Naive B cell (primary cell): ENCODE measurements at regions not wholly inside any gene's neighbourhood (a gene's known extent, or its start where the extent isn't known, plus 50 kb on each side); places are given as distances from the start of the nearest gene placed in this dataset.

Experiments used
- ATAC-seq, 2 donors: fragments of 150-1000 bp; cut with Tn5 transposase; 2 replicates each; pipeline ENCODE4 v1.10.0; 2021; ENCODE audit warnings: low read depth in 2 of 2, mild to moderate bottlenecking in 2 of 2, moderate library complexity in 2 of 2
- DNase-seq: peaks from one replicate; pipeline ENCODE4 v3.0.0; 2022
- H3K27ac Mint-ChIP-seq, 6 donors: one replicate each; pipeline ENCODE4 v1.8.0; 2020 to 2022; ENCODE audit warnings: mild to moderate bottlenecking in 6 of 6, mixed read lengths in 6 of 6, moderate library complexity in 5 of 6, inconsistent platforms in 2 of 6
- H3K27me3 Mint-ChIP-seq, 3 donors: one replicate each; pipeline ENCODE4 v1.8.0; 2021 to 2022; ENCODE audit warnings: mixed read lengths in 3 of 3, mild to moderate bottlenecking in 1 of 3
- H3K36me3 Mint-ChIP-seq, 2 donors: one replicate each; pipeline ENCODE4 v1.8.0; 2020 to 2022; ENCODE audit warnings: mixed read lengths in 2 of 2, inconsistent platforms in 1 of 2, mild to moderate bottlenecking in 1 of 2
- H3K4me1 Mint-ChIP-seq, 3 donors: one replicate each; pipeline ENCODE4 v1.8.0; 2020 to 2022; ENCODE audit warnings: mixed read lengths in 3 of 3, inconsistent platforms in 1 of 3, mild to moderate bottlenecking in 1 of 3, moderate library complexity in 1 of 3
- H3K4me3 Mint-ChIP-seq, 8 donors: one replicate each; pipeline ENCODE4 v1.8.0; 2020 to 2022; ENCODE audit warnings: mild to moderate bottlenecking in 8 of 8, mixed read lengths in 8 of 8, moderate library complexity in 8 of 8, inconsistent platforms in 2 of 8
- H3K9me3 Mint-ChIP-seq, 7 donors: one replicate each; pipeline ENCODE4 v1.8.0; 2020 to 2022; ENCODE audit warnings: mixed read lengths in 7 of 7, mild to moderate bottlenecking in 5 of 7, inconsistent platforms in 2 of 7, moderate library complexity in 1 of 7

DNA sequence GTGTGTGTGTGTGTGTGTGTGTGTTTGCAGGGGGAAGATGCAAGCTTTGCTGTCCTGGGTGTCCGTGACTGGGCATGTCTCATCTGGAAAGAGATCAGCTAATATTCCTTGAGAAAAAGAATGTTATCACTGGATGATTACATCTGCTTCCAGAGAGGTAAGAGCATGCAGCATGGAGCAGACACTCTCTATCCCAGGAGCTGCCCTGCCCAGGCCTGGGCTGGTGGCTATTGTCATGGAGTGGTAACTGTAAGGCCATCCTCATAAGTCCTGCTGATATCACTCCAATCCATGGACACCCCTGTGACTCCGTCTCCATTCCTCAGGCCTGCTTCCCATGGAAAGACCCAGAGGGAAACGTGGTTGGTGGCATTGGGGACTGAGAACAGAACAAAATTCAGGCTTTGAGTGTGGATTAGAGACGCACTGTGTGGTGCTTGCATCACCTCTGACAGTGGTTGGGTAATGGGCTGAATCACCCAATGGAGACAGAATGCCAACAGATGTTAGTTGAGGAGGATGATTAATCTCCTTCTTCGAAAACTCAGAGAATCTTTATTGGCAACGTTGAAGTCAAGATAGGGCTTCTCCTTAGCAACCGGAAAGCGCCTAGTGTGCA is 52.0 kb upstream of the KCNIP1 start:
- Mint-ChIP-seq H3K27me3 (peaks cover 0 to 8% (median under 1%) of the 10 kb centered on the region in 3 donors), H3K4me3 (no peak overlapping the region), H3K4me1 (no peaks in the 10 kb centered on the region), H3K9me3 (peaks cover 0 to 11% (median 5%) of the 10 kb centered on the region in 7 donors), H3K27ac (no peak overlapping the region), H3K36me3 (no peaks in the 10 kb centered on the region)
- ATAC-seq (no peak), DNase-seq (no peak)

DNA sequence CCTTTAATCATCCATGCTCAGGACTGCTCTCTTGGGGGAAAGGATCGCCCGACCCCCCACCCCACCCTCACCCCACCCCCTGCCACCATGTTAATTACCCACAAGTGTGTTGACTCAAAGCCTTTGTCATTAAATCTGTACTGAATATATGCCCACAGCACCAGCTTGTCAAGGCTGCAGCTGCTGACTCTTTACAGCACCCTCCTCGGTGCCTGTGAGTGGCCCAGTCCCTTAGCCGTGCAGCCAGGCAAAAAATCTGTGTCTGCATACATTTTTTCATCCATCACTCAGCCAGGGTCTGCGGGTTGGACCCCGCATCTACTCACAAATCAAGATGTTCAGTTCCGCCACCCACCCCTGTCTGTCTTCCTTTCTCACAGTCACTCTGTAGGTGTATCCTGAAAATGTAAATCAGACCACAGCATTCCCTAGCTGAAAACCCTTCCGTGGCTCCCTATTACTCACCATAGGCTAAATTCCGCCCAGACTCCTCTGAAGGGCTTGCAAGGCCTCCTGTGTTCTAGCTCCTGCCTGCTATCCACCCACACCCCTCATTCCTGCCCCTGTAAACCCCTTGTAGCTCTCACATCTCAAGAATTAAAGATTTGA is 53.7 kb upstream of the KCNIP1 start:
- DNase-seq: no peak
- Mint-ChIP-seq H3K9me3 (peaks cover 0 to 14% (median 7%) of the 10 kb centered on the region in 7 donors), H3K4me3 (no peak overlapping the region), H3K27me3 (peaks cover 0 to 8% (median 5%) of the 10 kb centered on the region in 3 donors), H3K27ac (no peak overlapping the region), H3K36me3 (no peaks in the 10 kb centered on the region), H3K4me1 (no peaks in the 10 kb centered on the region)
- no peak for ATAC-seq

DNA sequence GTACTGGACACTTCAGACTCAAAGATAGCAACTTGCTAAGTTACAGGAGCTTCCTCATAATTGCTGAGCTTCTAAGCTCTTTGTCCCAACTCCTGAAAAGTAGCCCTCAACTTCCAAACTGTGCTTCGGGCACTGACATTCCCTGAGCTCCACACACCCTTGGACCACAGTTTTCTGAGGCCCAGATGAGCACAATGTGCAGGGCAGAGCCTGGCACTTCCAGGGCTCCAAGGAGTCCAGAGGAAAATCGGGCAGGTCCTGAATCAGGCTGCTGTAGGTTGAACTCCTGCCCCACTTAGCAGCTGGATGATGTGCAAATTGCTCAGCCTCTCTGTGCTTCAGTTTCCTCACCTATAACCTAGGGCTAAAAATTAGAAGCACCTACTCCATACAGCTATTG is 54.6 kb upstream of the KCNIP1 start:
- Mint-ChIP-seq H3K27ac (no peak overlapping the region), H3K36me3 (no peaks in the 10 kb centered on the region)

DNA sequence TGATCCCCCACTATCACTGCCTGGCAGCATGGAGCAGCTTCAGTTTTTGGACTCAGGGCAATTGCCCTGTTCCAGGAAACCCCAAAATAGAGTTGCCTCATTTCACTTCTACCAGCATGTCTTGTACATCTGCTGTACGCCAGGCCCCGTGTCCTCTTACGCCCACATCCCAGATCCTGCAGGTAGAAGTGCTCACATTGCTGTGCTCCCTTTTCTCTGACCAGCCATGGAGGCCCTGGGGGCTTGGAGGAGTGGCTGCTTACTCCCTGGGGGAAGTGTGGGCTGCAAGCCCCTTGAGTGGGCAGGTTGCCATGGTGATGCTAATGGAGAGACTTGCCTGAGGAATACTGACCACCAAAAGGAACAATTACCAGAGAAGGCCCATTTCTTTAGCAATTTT is 55.6 kb upstream of the KCNIP1 start:
- H3K27me3 Mint-ChIP-seq: peaks cover 0 to 8% (median 5%) of the 10 kb centered on the region in 3 donors
- H3K27ac Mint-ChIP-seq: no peak overlapping the region
- H3K36me3 Mint-ChIP-seq: no peaks in the 10 kb centered on the region
- ATAC-seq: no peak
- H3K4me1 Mint-ChIP-seq: no peaks in the 10 kb centered on the region
- H3K9me3 Mint-ChIP-seq: peaks cover 0 to 14% (median 7%) of the 10 kb centered on the region in 7 donors
- no peak for DNase-seq
- H3K4me3 Mint-ChIP-seq: no peak overlapping the region

More for the DNA sequence above, 54.6 kb upstream of the KCNIP1 start:
- ATAC-seq (no peak), DNase-seq (no peak)
- Mint-ChIP-seq H3K27me3 (peaks cover 0 to 8% (median 5%) of the 10 kb centered on the region in 3 donors), H3K9me3 (peaks cover 0 to 14% (median 7%) of the 10 kb centered on the region in 7 donors), H3K4me3 (no peak overlapping the region), H3K4me1 (no peaks in the 10 kb centered on the region)

DNA sequence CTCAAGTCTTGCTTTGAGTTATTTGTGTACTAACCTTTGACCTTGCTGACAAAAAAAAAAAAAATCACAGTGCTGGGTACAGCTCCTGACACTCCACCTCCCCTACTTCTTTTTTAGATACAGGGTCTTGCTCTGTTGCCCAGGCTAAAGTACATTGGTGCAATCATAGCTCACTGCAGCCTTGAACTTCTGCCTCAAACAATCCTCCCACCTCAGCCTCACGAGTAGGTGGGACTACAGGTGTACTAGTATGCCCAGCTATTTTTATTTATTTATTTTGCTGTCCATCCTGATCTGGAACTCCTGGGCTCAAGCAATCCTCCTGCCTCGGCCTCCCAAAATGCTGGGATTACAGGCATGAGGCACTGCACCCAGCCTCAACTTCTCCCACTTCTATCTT is 57.2 kb upstream of the KCNMB1 start:
- Mint-ChIP-seq H3K4me3 (no peak overlapping the region), H3K36me3 (no peaks in the 10 kb centered on the region), H3K27ac (no peak overlapping the region), H3K9me3 (peaks cover 0 to 14% (median 7%) of the 10 kb centered on the region in 7 donors), H3K4me1 (no peaks in the 10 kb centered on the region), H3K27me3 (peaks cover 0 to 5% (median 0%) of the 10 kb centered on the region in 3 donors)
- DNase-seq (no peak), ATAC-seq (no peak)

DNA sequence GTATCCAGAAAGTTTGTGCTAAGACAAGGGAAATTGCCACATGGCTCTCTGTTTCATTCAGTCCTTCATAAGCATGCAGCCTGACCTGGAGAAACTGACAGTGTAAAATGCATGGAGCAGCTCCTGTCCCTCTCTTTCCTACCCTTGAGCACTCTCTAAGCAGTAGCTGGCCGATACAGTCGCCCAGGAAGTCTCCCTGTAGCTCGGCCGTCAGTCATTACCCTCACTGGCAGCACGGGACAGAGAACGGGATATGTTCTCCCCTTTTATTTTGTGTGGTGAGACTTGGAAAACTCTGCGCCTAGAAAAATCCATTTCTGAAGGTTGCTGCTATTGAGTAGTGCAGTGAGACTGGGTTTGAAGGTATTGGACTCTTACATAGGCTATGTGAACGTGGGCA is 56.8 kb upstream of the KCNMB1 start:
- peaks cover 0 to 14% (median 7%) of the 10 kb centered on the region in 7 donors for H3K9me3 Mint-ChIP-seq
- ATAC-seq (no peak), DNase-seq (no peak)
- H3K36me3 Mint-ChIP-seq: no peaks in the 10 kb centered on the region
- H3K4me3 Mint-ChIP-seq: no peak overlapping the region
- H3K27me3 Mint-ChIP-seq: peaks cover 0 to 5% (median 0%) of the 10 kb centered on the region in 3 donors
- H3K4me1 Mint-ChIP-seq: no peaks in the 10 kb centered on the region
- peak overlapping the region in 2 of 6 donors; percentile 24 to 30 for H3K27ac Mint-ChIP-seq

DNA sequence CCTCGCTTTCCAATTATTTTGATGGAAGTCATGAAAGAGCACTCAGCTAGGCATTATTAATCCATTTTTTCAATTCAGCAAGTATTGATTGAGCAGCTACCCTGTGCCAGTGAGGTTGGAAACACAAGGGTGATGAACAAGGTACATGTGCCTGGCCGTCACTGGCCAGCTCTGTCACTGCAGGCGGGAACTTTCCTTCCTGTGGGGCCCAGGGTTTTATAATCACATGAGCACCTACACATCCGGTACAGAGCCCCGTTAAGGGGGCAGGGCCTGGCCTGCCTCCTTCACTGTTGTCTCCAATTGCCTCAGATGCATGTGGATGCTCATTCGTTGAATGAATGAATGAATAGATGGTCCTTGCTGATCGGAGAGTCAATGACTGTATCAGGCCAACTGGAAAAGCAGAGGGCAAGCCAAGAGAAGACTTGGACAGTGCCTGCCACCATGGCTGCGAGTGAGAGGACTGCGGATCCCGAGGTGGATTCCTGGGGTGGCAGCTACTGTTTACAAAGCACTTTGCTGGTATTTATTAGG is 55.9 kb upstream of the KCNMB1 start:
- peaks cover 0 to 5% (median 0%) of the 10 kb centered on the region in 3 donors for H3K27me3 Mint-ChIP-seq
- no peak overlapping the region for H3K4me3 Mint-ChIP-seq
- peaks cover 0 to 14% (median 7%) of the 10 kb centered on the region in 7 donors for H3K9me3 Mint-ChIP-seq
- DNase-seq: no peak
- no peak overlapping the region for H3K27ac Mint-ChIP-seq
- ATAC-seq: no peak
- H3K4me1 Mint-ChIP-seq: no peaks in the 10 kb centered on the region
- H3K36me3 Mint-ChIP-seq: no peaks in the 10 kb centered on the region

DNA sequence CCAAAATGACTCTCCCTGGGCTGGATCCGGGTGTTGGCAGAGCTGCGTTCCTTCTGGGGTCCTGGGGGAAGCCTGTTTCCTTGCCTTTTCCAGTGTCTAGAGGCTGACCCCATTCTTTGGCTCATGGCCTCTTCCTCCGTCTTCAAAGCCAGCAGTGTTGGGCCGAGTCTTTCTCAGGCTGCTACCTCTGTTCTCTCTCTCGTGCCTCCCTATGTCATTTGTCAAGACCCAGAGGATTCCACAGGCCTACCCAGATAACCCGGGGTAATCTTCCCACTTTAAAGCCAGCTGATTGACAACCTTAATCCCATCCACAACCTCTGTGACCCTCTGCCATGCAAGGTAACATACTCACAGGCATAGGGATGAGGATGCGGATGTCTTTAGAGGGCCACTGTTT is 55.0 kb upstream of the KCNMB1 start:
- no peaks in the 10 kb centered on the region for H3K4me1 Mint-ChIP-seq
- DNase-seq (no peak), ATAC-seq (no peak)
- H3K9me3 Mint-ChIP-seq: peaks cover 0 to 14% (median 7%) of the 10 kb centered on the region in 7 donors
- no peak overlapping the region for H3K4me3 Mint-ChIP-seq
- H3K36me3 Mint-ChIP-seq: no peaks in the 10 kb centered on the region
- peaks cover 0 to 5% (median 0%) of the 10 kb centered on the region in 3 donors for H3K27me3 Mint-ChIP-seq
- no peak overlapping the region for H3K27ac Mint-ChIP-seq

DNA sequence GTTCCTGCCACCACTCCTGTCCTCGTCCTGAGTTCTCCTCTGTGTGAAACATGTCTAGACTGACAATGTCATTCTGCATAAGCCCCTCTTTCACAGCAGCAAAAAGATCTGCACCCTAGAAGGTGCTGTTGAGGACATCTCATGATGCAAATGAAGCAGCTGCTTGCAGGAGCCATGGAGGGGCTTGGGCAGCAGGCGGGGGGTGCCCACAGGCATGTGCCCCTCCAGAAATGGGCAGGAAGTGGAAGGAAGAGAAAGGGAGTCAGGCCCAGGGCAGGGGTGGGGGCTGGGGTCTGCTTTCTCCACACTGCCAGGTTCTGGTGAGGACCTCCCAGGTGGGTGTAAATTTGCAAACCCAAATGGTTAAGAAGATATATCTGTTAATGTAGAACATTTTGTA is 54.5 kb upstream of the KCNMB1 start:
- no peak overlapping the region for H3K27ac Mint-ChIP-seq
- peaks cover 0 to 5% (median 0%) of the 10 kb centered on the region in 3 donors for H3K27me3 Mint-ChIP-seq
- H3K4me3 Mint-ChIP-seq: no peak overlapping the region
- peaks cover 0 to 14% (median 7%) of the 10 kb centered on the region in 7 donors for H3K9me3 Mint-ChIP-seq
- H3K36me3 Mint-ChIP-seq: no peaks in the 10 kb centered on the region
- ATAC-seq (no peak), DNase-seq (no peak)
- no peaks in the 10 kb centered on the region for H3K4me1 Mint-ChIP-seq

DNA sequence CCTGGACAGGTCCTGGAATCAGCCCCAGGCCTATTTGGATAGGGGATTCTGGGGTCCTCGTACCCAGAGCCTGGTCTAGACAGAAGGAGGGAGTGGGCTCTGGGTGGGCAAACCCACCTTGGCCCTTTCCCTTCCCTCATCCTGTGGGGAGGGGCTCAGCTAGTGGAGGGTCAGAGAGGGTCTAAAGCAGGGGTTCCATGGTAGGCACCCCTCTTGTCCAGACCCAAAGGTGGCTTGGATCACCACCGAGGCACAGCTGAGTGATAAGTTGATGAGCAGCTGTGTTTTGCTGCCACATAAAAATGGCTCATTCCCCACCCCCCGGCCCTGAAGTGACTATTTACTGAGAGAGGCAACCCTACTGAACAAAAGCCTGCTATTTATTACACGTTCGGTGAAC is 53.8 kb upstream of the KCNMB1 start:
- H3K4me3 Mint-ChIP-seq: no peak overlapping the region
- H3K27ac Mint-ChIP-seq: no peak overlapping the region
- H3K4me1 Mint-ChIP-seq: no peaks in the 10 kb centered on the region
- H3K9me3 Mint-ChIP-seq: peaks cover 0 to 12% (median 6%) of the 10 kb centered on the region in 7 donors
- DNase-seq (no peak), ATAC-seq (no peak)
- peaks cover 0 to 9% (median 0%) of the 10 kb centered on the region in 3 donors for H3K27me3 Mint-ChIP-seq
- H3K36me3 Mint-ChIP-seq: no peaks in the 10 kb centered on the region

DNA sequence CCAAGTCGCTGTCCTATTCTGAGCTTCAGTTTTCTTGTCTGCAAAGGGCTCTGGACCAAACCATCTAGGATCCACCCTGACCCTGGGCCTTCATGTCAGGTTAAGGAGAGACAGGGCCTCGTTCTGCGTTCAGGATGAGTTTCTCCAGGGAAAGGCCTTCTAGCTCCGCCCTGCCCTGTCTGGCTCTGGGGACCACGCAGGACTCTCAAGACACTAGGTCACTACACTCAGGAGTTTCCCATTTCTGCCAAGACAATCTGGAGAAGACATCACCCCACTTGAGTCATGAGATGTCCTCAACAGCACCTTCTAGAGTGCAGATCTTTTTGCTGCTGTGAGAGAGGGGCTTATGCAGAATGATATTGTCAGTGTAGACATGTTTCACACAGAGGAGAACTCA is 53.2 kb upstream of the KCNMB1 start:
- ATAC-seq: no peak
- Mint-ChIP-seq H3K27me3 (peaks cover 0 to 10% (median 0%) of the 10 kb centered on the region in 3 donors), H3K27ac (no peak overlapping the region), H3K4me1 (no peaks in the 10 kb centered on the region), H3K36me3 (no peaks in the 10 kb centered on the region), H3K4me3 (no peak overlapping the region), H3K9me3 (peaks cover 0 to 8% (median 6%) of the 10 kb centered on the region in 7 donors)
- DNase-seq: no peak

DNA sequence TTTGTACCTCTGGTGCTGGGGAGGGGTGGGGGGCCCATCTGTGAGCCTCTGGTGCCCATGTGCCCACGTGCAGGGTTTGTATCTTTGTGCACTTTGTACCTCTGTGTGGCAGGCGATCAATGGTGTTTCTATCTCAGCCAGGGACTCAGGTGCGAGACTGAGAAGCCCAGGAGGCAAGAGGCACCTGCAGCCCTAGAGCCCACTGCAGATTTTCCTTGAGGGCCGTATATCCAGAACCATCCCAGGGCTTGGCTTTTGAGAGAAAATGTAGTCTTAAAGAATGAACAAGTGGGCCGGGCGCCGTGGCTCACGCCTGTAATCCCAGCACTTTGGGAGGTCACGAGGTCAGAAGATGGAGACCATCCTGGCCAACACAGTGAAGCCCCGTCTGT is 52.2 kb upstream of the KCNMB1 start:
- no peak overlapping the region for H3K27ac Mint-ChIP-seq

DNA sequence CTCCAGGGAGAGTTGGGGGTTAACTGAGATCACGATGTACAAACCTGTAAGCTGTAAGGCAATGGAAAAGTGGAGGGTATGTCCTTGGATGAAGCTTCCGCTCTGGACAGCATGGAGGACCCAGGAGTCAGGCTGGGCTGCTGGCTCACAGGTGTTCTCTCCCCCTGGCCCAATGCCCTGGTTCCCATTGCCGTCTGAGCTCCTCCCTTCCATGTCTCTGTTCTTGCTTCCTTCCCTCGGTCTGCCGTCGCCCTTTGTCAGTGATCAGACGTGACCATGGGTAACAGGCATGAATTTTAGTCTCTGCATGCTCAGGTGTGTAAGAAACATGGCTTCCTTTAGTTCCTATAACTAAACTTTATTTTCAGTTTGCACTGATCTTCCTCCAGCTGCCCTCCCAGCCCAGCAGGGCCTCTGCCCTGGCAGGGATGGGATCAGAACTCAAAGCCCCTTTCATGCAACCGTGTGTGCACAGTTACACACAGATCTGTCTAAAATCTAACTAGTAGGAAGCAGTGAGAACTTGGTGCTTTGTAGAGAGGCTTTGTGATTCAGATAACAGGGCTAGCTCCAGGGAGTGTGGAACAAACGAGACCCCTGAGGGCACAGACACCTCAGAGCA is 51.7 kb upstream of the KCNMB1 start:
- no peaks in the 10 kb centered on the region for H3K4me1 Mint-ChIP-seq
- peak overlapping the region in 1 of 6 donors; percentile 24 for H3K27ac Mint-ChIP-seq
- H3K36me3 Mint-ChIP-seq: no peaks in the 10 kb centered on the region
- no peak for ATAC-seq
- H3K27me3 Mint-ChIP-seq: peaks cover 0 to 5% (median 0%) of the 10 kb centered on the region in 3 donors
- H3K9me3 Mint-ChIP-seq: no peaks in the 10 kb centered on the region
- no peak for DNase-seq
- H3K4me3 Mint-ChIP-seq: peak overlapping the region in 1 of 8 donors; percentile 22

More for the DNA sequence above, 52.2 kb upstream of the KCNMB1 start:
- ATAC-seq (no peak), DNase-seq (no peak)
- H3K4me1 Mint-ChIP-seq: no peaks in the 10 kb centered on the region
- H3K27me3 Mint-ChIP-seq: peaks cover 0 to 5% (median 0%) of the 10 kb centered on the region in 3 donors
- no peaks in the 10 kb centered on the region for H3K9me3 Mint-ChIP-seq
- H3K4me3 Mint-ChIP-seq: no peak overlapping the region
- no peaks in the 10 kb centered on the region for H3K36me3 Mint-ChIP-seq

DNA sequence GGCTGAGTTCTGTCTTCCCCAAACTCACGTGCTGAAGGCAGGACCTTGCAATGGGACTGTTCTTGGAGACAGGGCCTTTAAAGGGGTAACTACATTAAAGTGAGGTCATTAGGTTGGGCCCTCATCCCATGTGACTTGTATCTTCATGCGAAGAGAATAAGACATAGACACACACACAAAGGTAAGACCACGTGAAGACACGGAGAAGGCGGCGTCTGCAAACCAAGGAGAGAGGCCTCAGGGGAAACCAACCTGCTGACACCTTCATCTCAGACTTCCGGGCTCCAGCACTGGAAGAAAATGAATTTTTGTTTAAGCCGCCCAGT is 50.7 kb upstream of the KCNMB1 start:
- H3K36me3 Mint-ChIP-seq: no peaks in the 10 kb centered on the region
- DNase-seq: no peak

More for the DNA sequence above, 50.7 kb upstream of the KCNMB1 start:
- Mint-ChIP-seq H3K4me3 (no peak overlapping the region), H3K4me1 (no peaks in the 10 kb centered on the region), H3K27ac (peak overlapping the region in 1 of 6 donors; percentile 60), H3K27me3 (peaks cover 0 to 5% (median 0%) of the 10 kb centered on the region in 3 donors), H3K9me3 (no peaks in the 10 kb centered on the region)
- ATAC-seq: no peak
